Endodermal cell (in vitro differentiated cells): ENCODE measurements at regions not wholly inside any gene's neighbourhood (a gene's known extent, or its start where the extent isn't known, plus 50 kb on each side); places are given as distances from the start of the nearest gene placed in this dataset.

Experiments used
- DNase-seq: peaks from one replicate; pipeline ENCODE4 v3.0.0-alpha.2; 2017
- H3K27ac ChIP-seq: 2 replicates; pipeline ENCODE4 v1.5.1; 2013; ENCODE audit warnings: mild to moderate bottlenecking, low read depth, low read length, moderate library complexity
- H3K27me3 ChIP-seq: 2 replicates; pipeline ENCODE4 v1.6.1; 2013; ENCODE audit warnings: mild to moderate bottlenecking, low read length, moderate library complexity; ENCODE audit not compliant: insufficient read depth, control insufficient read depth, poor library complexity, severe bottlenecking
- H3K36me3 ChIP-seq: 2 replicates; pipeline ENCODE4 v1.7.0; 2013; ENCODE audit warnings: mild to moderate bottlenecking, low read length, moderate library complexity; ENCODE audit not compliant: control insufficient read depth, insufficient read depth
- H3K4me1 ChIP-seq: one replicate; pipeline ENCODE4 v1.7.0; 2013; ENCODE audit warnings: low read length; ENCODE audit not compliant: control insufficient read depth, insufficient read depth
- H3K4me3 ChIP-seq: 2 replicates; pipeline ENCODE4 v1.5.1; 2013; ENCODE audit warnings: mild to moderate bottlenecking, low read length, moderate library complexity
- H3K9ac ChIP-seq: 2 replicates; pipeline ENCODE4 v1.6.1; 2013; ENCODE audit warnings: mild to moderate bottlenecking, low read length, moderate library complexity; ENCODE audit not compliant: poor library complexity, severe bottlenecking; ENCODE audit errors: extremely low read depth
- H3K9me3 ChIP-seq: 2 replicates; pipeline ENCODE4 v1.6.1; 2013; ENCODE audit warnings: mild to moderate bottlenecking, low read length, moderate library complexity; ENCODE audit not compliant: control insufficient read depth
- H3K27ac Mint-ChIP-seq: 2 replicates; pipeline ENCODE4 v1.8.0; 2020; ENCODE audit warnings: mixed read lengths
- H3K27me3 Mint-ChIP-seq: 2 replicates; pipeline ENCODE4 v1.8.0; 2021; ENCODE audit warnings: mild to moderate bottlenecking, mixed read lengths; ENCODE audit not compliant: insufficient read depth
- H3K36me3 Mint-ChIP-seq: 2 replicates; pipeline ENCODE4 v1.8.0; 2020; ENCODE audit warnings: low read depth, mixed read lengths
- H3K4me1 Mint-ChIP-seq: 2 replicates; pipeline ENCODE4 v1.8.0; 2020; ENCODE audit warnings: mixed read lengths
- H3K4me3 Mint-ChIP-seq: 2 replicates; pipeline ENCODE4 v1.8.0; 2020; ENCODE audit warnings: mild to moderate bottlenecking, moderate library complexity, mixed read lengths
- H3K9me3 Mint-ChIP-seq: 2 replicates; pipeline ENCODE4 v1.8.0; 2020; ENCODE audit warnings: mild to moderate bottlenecking, mixed read lengths
- WGBS, 2 experiments: methylation state at CpG; one replicate each; pipeline versions ENCODE4 v1.1.5 to v1.1.7; 2013; ENCODE audit warnings: missing lambda C conversion rate in 2 of 2, mixed read lengths in 1 of 2; ENCODE audit not compliant: insufficient coverage in 1 of 2, insufficient read length in 1 of 2; 5-methylcytosine and 5-hydroxymethylcytosine counted together
- TF ChIP-seq, protein P1 (sequence below): fragments of 200-600 bp; sonication (generic); conservative IDR thresholded peaks from 2 replicates; pipeline ENCODE4 v1.5.0; 2021; ENCODE audit warnings: antibody characterized with exemption, mild to moderate bottlenecking

DNA sequence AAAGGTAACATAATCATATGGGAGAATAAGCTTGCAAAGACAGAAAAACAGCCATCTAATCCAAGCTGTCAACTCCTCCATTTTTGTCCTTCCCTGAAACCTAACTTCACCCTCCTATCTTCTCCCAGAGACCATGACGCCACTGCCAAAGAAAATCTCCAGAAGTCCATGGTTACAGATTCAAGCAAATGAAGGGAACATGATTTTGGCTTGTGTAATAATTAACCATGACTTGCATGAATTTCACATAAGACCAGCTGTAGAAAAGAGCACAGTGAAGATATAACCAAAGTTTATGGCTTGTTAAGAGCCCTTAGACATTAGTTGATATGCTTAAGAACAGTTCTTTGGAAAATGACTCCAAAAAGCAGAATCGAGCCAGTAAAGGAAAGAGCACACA is 342.1 kb upstream of the NRSN1 start:
- no peak overlapping the region for H3K27ac Mint-ChIP-seq

DNA sequence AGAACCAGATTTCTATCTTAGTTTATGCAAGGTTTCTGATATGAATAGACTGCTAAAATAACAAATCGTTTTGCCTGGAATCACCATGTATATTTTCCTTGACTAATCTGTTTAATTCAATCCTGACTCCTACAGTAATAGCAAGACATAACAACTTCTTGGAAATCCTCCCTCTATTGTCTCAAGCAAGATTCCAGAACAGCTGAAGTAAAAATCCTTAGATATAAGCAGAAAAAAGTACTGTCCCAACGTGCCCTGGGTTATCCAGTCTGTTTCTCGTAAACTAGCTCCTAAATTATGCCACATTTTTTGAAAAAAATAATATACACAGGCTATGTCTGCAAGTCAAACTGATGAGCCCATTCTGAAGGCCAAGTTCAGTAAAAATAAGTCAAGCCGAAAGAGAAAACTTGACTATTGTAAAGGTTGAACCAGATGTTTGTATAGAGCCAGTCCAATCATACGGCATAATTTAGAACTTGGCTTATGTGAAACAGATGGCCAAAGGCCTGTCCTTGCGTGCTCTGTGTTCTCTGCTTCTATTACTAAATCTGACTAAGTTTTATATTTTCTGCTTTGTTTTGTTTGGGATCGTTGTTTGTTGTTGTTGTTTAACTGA is 341.6 kb upstream of the NRSN1 start:
- Histone ChIP-seq H3K27ac (no peak overlapping the region), H3K36me3 (no peaks in the 10 kb centered on the region), H3K27me3 (no peaks in the 10 kb centered on the region), H3K9ac (no peak overlapping the region), H3K4me3 (no peak overlapping the region), H3K4me1 (peaks cover 3% of the 10 kb centered on the region), H3K9me3 (no peaks in the 10 kb centered on the region)
- DNase-seq: no peak
- TF ChIP-seq, protein P1, sequence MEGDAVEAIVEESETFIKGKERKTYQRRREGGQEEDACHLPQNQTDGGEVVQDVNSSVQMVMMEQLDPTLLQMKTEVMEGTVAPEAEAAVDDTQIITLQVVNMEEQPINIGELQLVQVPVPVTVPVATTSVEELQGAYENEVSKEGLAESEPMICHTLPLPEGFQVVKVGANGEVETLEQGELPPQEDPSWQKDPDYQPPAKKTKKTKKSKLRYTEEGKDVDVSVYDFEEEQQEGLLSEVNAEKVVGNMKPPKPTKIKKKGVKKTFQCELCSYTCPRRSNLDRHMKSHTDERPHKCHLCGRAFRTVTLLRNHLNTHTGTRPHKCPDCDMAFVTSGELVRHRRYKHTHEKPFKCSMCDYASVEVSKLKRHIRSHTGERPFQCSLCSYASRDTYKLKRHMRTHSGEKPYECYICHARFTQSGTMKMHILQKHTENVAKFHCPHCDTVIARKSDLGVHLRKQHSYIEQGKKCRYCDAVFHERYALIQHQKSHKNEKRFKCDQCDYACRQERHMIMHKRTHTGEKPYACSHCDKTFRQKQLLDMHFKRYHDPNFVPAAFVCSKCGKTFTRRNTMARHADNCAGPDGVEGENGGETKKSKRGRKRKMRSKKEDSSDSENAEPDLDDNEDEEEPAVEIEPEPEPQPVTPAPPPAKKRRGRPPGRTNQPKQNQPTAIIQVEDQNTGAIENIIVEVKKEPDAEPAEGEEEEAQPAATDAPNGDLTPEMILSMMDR: no peak
- 88 to 92% methylated on average over 4 to 7 of the region's 7 CpGs for WGBS, 2 experiments
- H3K4me1 Mint-ChIP-seq: peaks cover 9% of the 10 kb centered on the region
- no peaks in the 10 kb centered on the region for H3K27me3 Mint-ChIP-seq
- H3K9me3 Mint-ChIP-seq: no peaks in the 10 kb centered on the region
- no peak overlapping the region for H3K4me3 Mint-ChIP-seq
- no peaks in the 10 kb centered on the region for H3K36me3 Mint-ChIP-seq
- no peak overlapping the region for H3K27ac Mint-ChIP-seq

More for the DNA sequence above, 342.1 kb upstream of the NRSN1 start:
- Histone ChIP-seq H3K27ac (no peak overlapping the region), H3K27me3 (no peaks in the 10 kb centered on the region), H3K9me3 (no peaks in the 10 kb centered on the region), H3K9ac (no peak overlapping the region), H3K4me3 (no peak overlapping the region), H3K4me1 (peaks cover 3% of the 10 kb centered on the region), H3K36me3 (no peaks in the 10 kb centered on the region)
- H3K36me3 Mint-ChIP-seq: no peaks in the 10 kb centered on the region
- peaks cover 9% of the 10 kb centered on the region for H3K4me1 Mint-ChIP-seq
- no peaks in the 10 kb centered on the region for H3K27me3 Mint-ChIP-seq
- TF ChIP-seq, protein P1: no peak
- 90 to 91% methylated on average over 1 to 2 of the region's 2 CpGs for WGBS, 2 experiments
- no peak for DNase-seq
- no peak overlapping the region for H3K4me3 Mint-ChIP-seq
- H3K9me3 Mint-ChIP-seq: no peaks in the 10 kb centered on the region

DNA sequence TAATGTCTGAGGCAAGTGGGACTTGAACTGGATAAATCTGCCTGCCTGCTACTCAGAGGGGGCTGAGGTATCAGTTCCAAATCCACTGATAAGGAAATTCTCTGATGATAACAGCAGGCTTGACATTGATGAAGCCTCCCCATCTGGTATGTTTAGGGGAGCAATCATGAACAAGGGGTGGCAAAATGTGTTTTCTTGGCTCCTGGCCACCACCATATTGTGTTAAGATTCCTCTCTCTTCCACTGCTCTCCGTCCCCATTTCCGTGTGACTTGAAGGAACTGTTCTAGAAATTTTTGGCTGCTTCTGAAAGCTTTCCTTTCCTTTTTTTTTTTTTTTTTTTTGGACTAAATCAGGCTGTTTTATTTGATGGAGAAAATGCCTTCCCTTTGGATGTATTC is 335.3 kb upstream of the NRSN1 start:
- Mint-ChIP-seq H3K27ac (no peak overlapping the region), H3K9me3 (peaks cover 2% of the 10 kb centered on the region), H3K4me1 (peaks cover 39% of the 10 kb centered on the region), H3K36me3 (no peaks in the 10 kb centered on the region), H3K4me3 (no peak overlapping the region), H3K27me3 (no peaks in the 10 kb centered on the region)
- no peaks in the 10 kb centered on the region for H3K9me3 ChIP-seq
- DNase-seq: no peak
- no peak overlapping the region for H3K27ac ChIP-seq
- no peak overlapping the region for H3K9ac ChIP-seq
- TF ChIP-seq, protein P1: no peak
- H3K36me3 ChIP-seq: no peaks in the 10 kb centered on the region
- H3K27me3 ChIP-seq: no peaks in the 10 kb centered on the region
- H3K4me1 ChIP-seq: no peaks in the 10 kb centered on the region
- 91 to 100% methylated on average over 1 to 2 of the region's 2 CpGs for WGBS, 2 experiments
- H3K4me3 ChIP-seq: no peak overlapping the region
